22Rv1 (cell line): ENCODE measurements at regions not wholly inside any gene's neighbourhood (a gene's known extent, or its start where the extent isn't known, plus 50 kb on each side); places are given as distances from the start of the nearest gene placed in this dataset.

Experiments used
- CTCF ChIP-seq: fragments of 450-650 bp; IDR thresholded peaks from 2 replicates; pipeline ENCODE4 v1.5.1; 2017; ENCODE audit warnings: mild to moderate bottlenecking
- ZFX ChIP-seq: fragments of 450-650 bp; IDR thresholded peaks from 2 replicates; pipeline ENCODE4 v1.6.1; 2017; ENCODE audit warnings: antibody characterized with exemption, borderline replicate concordance

- TF ChIP-seq CTCF, result no peak
- TF ChIP-seq ZFX, result no peak
These were observed 1195.4 kb upstream of the LRRN3 start for GRCh38 chr7:109895536-109895935.
